ENCODE measurements at regions not wholly inside any gene's neighbourhood (a gene's known extent, or its start where the extent isn't known, plus 50 kb on each side); places are given as distances from the start of the nearest gene placed in this dataset.

GRCh38 chr2:7454592-7454991 lies 537.4 kb downstream of the RNF144A start:
- TF ChIP-seq POLR2AphosphoS5 (IDR thresholded peaks at IDR 0.05; ENCODE audit: low read depth, low read length) (no peak), POLR2A (IDR thresholded peaks at IDR 0.05; ENCODE audit: low read depth, low read length) (no peak)

Data from GM12891 (cell line).